Activated T-helper 17 cell treated with anti-CD3 and anti-CD28 coated beads, Interleukin-2, amount 50 U/mL, for 72 hours (primary cell): ENCODE measurements at regions not wholly inside any gene's neighbourhood (a gene's known extent, or its start where the extent isn't known, plus 50 kb on each side); places are given as distances from the start of the nearest gene placed in this dataset.

Experiments used
- ATAC-seq: fragments of 150-1000 bp; cut with Tn5 transposase; replicated peaks from 2 replicates; pipeline ENCODE4 v1.10.0; 2021; ENCODE audit warnings: mild to moderate bottlenecking, moderate library complexity
- H3K27ac Mint-ChIP-seq: one replicate; pipeline ENCODE4 v1.8.0; 2022; ENCODE audit warnings: mixed read lengths
- H3K27me3 Mint-ChIP-seq: one replicate; pipeline ENCODE4 v1.8.0; 2022; ENCODE audit warnings: mixed read lengths
- H3K36me3 Mint-ChIP-seq: one replicate; pipeline ENCODE4 v1.8.0; 2022; ENCODE audit warnings: low read depth, mild to moderate bottlenecking, mixed read lengths
- H3K4me1 Mint-ChIP-seq: one replicate; pipeline ENCODE4 v1.8.0; 2022; ENCODE audit warnings: mixed read lengths
- H3K4me3 Mint-ChIP-seq: one replicate; pipeline ENCODE4 v1.8.0; 2022; ENCODE audit warnings: mild to moderate bottlenecking, mixed read lengths
- H3K9me3 Mint-ChIP-seq: one replicate; pipeline ENCODE4 v1.8.0; 2022; ENCODE audit warnings: mixed read lengths

- no peaks in the 10 kb centered on the region for H3K9me3 Mint-ChIP-seq
- ATAC-seq, result peak; percentile 79
- H3K36me3 Mint-ChIP-seq, result peaks cover 100% of the 10 kb centered on the region
- H3K4me3 Mint-ChIP-seq, result peak overlapping the region; percentile 83
- no peaks in the 10 kb centered on the region for H3K27me3 Mint-ChIP-seq
- peaks cover 82% of the 10 kb centered on the region for H3K4me1 Mint-ChIP-seq
- peak overlapping the region; percentile 94 for H3K27ac Mint-ChIP-seq
These were observed 204.7 kb upstream of the KLF14 start for GRCh38 chr7:130938661-130939060.

DNA sequence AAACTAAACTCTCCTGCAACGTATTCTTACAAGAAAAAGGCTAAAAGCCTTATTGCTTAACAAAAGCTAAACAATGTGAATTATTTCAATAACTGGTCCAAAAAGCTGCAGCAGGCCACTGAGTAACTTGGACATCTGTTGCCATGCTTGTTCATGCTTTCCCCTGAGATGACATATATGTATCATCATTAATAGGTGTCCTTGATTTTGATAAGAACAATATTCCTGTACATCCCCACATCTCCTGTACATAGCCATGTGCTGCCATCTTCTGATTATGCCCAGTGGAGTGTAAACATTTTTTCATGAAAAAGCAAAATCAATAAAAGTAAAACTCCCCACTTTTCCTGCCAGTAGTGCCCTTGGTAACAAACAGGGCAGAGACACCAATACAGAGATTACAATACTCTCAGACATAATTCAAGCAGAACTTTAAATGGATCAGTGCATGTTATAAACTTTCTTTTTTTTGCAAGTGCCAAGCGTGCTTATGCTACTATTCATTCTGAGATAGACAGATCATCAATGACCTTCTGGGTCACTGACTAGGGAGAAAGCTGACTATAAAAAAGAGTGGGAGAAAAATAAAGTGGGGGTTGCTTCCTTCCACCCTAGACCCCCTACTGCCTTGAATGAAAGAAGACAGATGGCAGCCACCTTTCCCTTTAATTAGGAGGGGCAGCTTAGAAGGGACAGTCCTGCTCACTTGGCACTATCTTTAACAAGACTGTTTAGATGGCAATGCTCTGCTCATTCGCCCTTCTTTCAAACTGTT lies 205.5 kb upstream of the KLF14 start:
- Mint-ChIP-seq H3K9me3 (no peaks in the 10 kb centered on the region), H3K27me3 (no peaks in the 10 kb centered on the region), H3K4me1 (peaks cover 76% of the 10 kb centered on the region), H3K4me3 (peak overlapping the region; percentile 83), H3K27ac (peak overlapping the region; percentile 94), H3K36me3 (peaks cover 100% of the 10 kb centered on the region)
- peak; percentile 9 for ATAC-seq

DNA sequence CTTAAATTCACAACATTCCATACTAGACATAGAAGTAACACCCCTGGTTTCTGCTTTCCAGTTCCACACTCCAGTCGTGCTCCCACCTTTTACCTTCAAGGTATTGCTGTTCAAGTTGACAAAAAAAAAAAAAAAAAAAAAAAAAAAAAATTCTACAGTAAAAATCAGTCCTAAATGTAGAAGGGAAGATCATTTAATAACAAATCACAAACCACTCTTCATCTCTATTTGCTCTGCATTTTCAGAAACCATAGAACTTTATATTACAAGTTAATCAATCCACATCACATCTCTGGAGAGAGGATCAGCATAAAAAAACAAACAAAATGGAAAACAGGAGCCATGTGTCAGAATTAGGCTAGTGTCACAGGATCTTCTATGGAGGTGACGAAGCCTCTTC lies 206.3 kb upstream of the KLF14 start:
- Mint-ChIP-seq H3K27ac (peak overlapping the region; percentile 94), H3K9me3 (no peaks in the 10 kb centered on the region), H3K4me1 (peaks cover 78% of the 10 kb centered on the region), H3K36me3 (peaks cover 100% of the 10 kb centered on the region), H3K4me3 (peak overlapping the region; percentile 83), H3K27me3 (no peaks in the 10 kb centered on the region)
- ATAC-seq, result no peak

GRCh38 chr7:130940907-130941306 lies 206.9 kb upstream of the KLF14 start:
- Mint-ChIP-seq H3K36me3 (peaks cover 100% of the 10 kb centered on the region), H3K9me3 (no peaks in the 10 kb centered on the region), H3K4me1 (peaks cover 78% of the 10 kb centered on the region), H3K27me3 (no peaks in the 10 kb centered on the region), H3K4me3 (peak overlapping the region; percentile 83), H3K27ac (peak overlapping the region; percentile 94)
- ATAC-seq, result no peak

GRCh38 chr7:130941322-130942210 lies 207.6 kb upstream of the KLF14 start:
- peak; percentile 18 for ATAC-seq
- peaks cover 79% of the 10 kb centered on the region for H3K4me1 Mint-ChIP-seq
- peak overlapping the region; percentile 94 for H3K27ac Mint-ChIP-seq
- H3K4me3 Mint-ChIP-seq, result peak overlapping the region; percentile 83
- no peaks in the 10 kb centered on the region for H3K9me3 Mint-ChIP-seq
- no peaks in the 10 kb centered on the region for H3K27me3 Mint-ChIP-seq
- H3K36me3 Mint-ChIP-seq, result peaks cover 100% of the 10 kb centered on the region

DNA sequence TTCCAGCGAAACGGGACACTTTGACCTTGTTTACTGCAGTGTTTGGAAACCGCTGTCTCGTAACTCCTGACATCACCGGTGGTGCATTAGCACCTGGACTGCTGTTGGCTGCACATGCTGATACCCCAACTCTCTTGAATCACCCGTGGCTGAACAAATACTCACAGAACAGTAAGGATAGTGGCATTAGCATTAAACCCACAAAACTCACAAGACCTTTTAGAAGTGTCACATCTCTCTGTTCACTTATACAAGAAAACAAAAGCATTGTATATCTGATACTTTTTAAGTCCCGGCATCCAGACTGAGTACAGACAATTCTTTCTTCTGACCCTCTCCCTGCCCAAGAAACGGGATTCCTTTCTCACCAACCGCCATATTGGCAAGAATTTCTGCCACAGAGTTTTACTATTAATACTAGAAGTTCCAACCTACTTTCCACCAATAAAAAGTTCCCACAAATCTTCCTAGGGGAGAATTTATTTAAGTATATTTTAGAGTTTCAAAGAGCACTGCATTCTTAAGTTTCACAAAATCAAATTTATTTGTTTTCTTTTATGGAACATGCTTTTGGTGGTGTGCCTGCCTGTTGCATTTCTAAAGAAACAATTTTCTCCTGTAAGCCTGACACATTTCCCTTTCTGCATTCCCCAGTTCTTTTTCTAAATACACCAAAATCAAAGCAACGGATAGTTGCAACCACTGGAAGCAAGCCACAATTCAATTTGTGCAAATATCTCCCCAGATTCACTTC lies 208.4 kb upstream of the KLF14 start:
- ATAC-seq, result peak; percentile 23
- H3K27me3 Mint-ChIP-seq, result no peaks in the 10 kb centered on the region
- H3K27ac Mint-ChIP-seq, result peak overlapping the region; percentile 94
- peaks cover 100% of the 10 kb centered on the region for H3K36me3 Mint-ChIP-seq
- H3K4me3 Mint-ChIP-seq, result peak overlapping the region; percentile 83
- H3K4me1 Mint-ChIP-seq, result peaks cover 77% of the 10 kb centered on the region
- H3K9me3 Mint-ChIP-seq, result no peaks in the 10 kb centered on the region

GRCh38 chr7:130943336-130943901 lies 209.4 kb upstream of the KLF14 start:
- peak; percentile 18 for ATAC-seq
- Mint-ChIP-seq H3K9me3 (no peaks in the 10 kb centered on the region), H3K36me3 (peaks cover 100% of the 10 kb centered on the region), H3K4me3 (peak overlapping the region; percentile 83), H3K4me1 (peaks cover 80% of the 10 kb centered on the region), H3K27me3 (no peaks in the 10 kb centered on the region), H3K27ac (peak overlapping the region; percentile 94)

DNA sequence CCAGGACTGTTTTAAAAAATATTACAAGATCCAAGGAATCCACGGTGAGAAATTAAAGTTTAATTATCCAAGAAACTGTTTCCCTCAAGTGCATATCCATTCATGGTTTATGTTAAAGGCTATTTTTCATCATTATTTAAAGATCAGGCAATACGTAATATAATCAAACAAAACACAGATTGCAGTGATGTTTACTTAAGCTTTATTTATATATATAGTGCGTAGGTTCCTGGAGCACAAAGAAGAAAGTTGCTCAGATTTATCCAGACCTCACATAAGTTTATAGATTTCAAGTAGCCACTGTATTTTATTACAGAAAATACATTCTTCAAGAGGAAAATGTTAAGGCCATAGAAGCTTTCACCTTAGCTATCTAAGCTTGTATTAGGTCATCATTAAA lies 210.0 kb upstream of the KLF14 start:
- H3K9me3 Mint-ChIP-seq, result no peaks in the 10 kb centered on the region
- no peak for ATAC-seq
- peaks cover 76% of the 10 kb centered on the region for H3K4me1 Mint-ChIP-seq

DNA sequence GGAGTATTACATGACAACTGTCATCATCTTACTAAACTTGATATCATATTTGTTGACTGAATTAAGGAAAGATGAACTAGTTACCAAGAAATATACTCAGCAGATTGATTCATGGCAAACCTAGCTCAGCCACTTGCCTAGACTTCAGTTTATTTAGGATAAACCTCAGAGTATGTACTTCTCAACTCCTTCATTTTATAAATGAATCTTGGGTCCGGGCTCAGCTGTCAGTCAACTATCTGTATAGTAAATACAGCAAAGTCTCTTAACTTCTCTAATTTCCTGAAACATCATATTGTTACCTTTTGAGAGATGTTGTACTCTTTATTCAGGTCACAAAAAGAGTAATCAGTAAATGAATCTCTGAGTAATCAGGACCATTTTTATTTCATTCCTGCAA lies 211.0 kb upstream of the KLF14 start:
- peak overlapping the region; percentile 83 for H3K4me3 Mint-ChIP-seq
- peaks cover 85% of the 10 kb centered on the region for H3K36me3 Mint-ChIP-seq
- H3K9me3 Mint-ChIP-seq, result no peaks in the 10 kb centered on the region
- H3K27me3 Mint-ChIP-seq, result no peaks in the 10 kb centered on the region
- peak; percentile 5 for ATAC-seq
- peak overlapping the region; percentile 93 for H3K27ac Mint-ChIP-seq
- peaks cover 68% of the 10 kb centered on the region for H3K4me1 Mint-ChIP-seq

More for the DNA sequence above, 210.0 kb upstream of the KLF14 start:
- no peaks in the 10 kb centered on the region for H3K27me3 Mint-ChIP-seq
- H3K36me3 Mint-ChIP-seq, result peaks cover 95% of the 10 kb centered on the region
- H3K4me3 Mint-ChIP-seq, result peak overlapping the region; percentile 83
- H3K27ac Mint-ChIP-seq, result peak overlapping the region; percentile 94

DNA sequence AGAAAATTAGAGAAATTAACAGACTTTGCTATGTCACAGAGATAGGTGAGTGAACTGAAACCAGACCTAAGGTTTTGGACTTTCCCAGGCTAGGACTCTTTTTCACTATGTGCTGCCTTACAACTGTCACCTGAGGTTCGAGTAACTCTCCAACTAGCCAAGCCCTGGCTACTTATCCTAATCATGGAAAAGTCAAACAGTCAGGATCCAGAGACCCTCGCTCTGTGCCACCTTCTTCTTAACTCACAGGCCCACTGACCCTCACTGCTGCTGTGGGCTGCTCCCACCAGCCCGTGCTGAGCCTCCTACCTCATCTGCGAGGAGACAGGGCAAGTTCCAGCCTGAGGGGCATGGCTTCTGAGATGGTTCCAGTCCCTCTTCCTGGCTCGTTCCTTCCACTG lies 211.4 kb upstream of the KLF14 start:
- ATAC-seq, result peak; percentile 25
- Mint-ChIP-seq H3K4me3 (peak overlapping the region; percentile 83), H3K27me3 (no peaks in the 10 kb centered on the region), H3K36me3 (peaks cover 80% of the 10 kb centered on the region), H3K4me1 (peaks cover 64% of the 10 kb centered on the region), H3K9me3 (no peaks in the 10 kb centered on the region), H3K27ac (peak overlapping the region; percentile 93)

GRCh38 chr7:130946114-130946513 lies 212.1 kb upstream of the KLF14 start:
- Mint-ChIP-seq H3K4me1 (peaks cover 57% of the 10 kb centered on the region), H3K9me3 (no peaks in the 10 kb centered on the region), H3K27me3 (no peaks in the 10 kb centered on the region), H3K36me3 (peaks cover 73% of the 10 kb centered on the region), H3K27ac (peak overlapping the region; percentile 93), H3K4me3 (peak overlapping the region; percentile 83)
- no peak for ATAC-seq

- Mint-ChIP-seq H3K27me3 (no peaks in the 10 kb centered on the region), H3K9me3 (no peaks in the 10 kb centered on the region), H3K4me1 (peaks cover 40% of the 10 kb centered on the region), H3K36me3 (peaks cover 55% of the 10 kb centered on the region), H3K27ac (peak overlapping the region; percentile 93), H3K4me3 (peak overlapping the region; percentile 83)
- peak; percentile 38 for ATAC-seq
These were observed 214.0 kb upstream of the KLF14 start for GRCh38 chr7:130947792-130948580.

GRCh38 chr7:130948822-130949221 lies 214.8 kb upstream of the KLF14 start:
- Mint-ChIP-seq H3K27ac (no peak overlapping the region), H3K9me3 (no peaks in the 10 kb centered on the region), H3K36me3 (peaks cover 46% of the 10 kb centered on the region), H3K27me3 (no peaks in the 10 kb centered on the region), H3K4me3 (no peak overlapping the region), H3K4me1 (peaks cover 35% of the 10 kb centered on the region)
- ATAC-seq, result no peak
